ENCODE measurements at regions not wholly inside any gene's neighbourhood (a gene's known extent, or its start where the extent isn't known, plus 50 kb on each side); places are given as distances from the start of the nearest gene placed in this dataset.

DNA sequence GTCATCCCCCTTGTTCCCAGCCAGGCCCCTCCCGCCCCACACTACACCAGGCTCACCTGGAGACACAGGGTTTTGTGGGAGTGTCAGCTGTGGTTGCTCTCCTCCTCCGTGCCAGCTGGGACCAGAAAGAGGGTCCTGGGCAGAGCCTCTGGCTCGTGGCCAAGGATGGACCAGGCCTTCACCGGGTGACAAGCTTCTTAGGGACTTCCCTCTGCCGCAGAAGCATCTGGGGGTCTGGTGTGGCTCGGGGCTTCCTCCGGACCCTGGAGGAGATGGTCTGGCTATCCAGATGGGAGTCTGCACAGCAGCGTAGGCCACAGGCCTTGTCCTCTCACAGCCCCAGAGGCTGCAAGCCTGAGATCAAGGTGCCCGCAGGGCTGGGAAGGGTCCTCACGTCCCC lies 63.8 kb upstream of the CFAP46 start:
- Histone ChIP-seq H3K27me3 (peaks cover 0 to 24% of the 10 kb centered on the region in 2 donors), H3K4me3 (no peak overlapping the region), H3K27ac (no peak overlapping the region), H3K36me3 (no peaks in the 10 kb centered on the region), H3K4me1 (no peaks in the 10 kb centered on the region), H3K9me3 (no peaks in the 10 kb centered on the region)
- TF ChIP-seq POLR2A (IDR thresholded peaks at IDR 0.05) (no peak), POLR2AphosphoS5 (IDR thresholded peaks at IDR 0.05) (no peak)
- TF ChIP-seq, protein P1, sequence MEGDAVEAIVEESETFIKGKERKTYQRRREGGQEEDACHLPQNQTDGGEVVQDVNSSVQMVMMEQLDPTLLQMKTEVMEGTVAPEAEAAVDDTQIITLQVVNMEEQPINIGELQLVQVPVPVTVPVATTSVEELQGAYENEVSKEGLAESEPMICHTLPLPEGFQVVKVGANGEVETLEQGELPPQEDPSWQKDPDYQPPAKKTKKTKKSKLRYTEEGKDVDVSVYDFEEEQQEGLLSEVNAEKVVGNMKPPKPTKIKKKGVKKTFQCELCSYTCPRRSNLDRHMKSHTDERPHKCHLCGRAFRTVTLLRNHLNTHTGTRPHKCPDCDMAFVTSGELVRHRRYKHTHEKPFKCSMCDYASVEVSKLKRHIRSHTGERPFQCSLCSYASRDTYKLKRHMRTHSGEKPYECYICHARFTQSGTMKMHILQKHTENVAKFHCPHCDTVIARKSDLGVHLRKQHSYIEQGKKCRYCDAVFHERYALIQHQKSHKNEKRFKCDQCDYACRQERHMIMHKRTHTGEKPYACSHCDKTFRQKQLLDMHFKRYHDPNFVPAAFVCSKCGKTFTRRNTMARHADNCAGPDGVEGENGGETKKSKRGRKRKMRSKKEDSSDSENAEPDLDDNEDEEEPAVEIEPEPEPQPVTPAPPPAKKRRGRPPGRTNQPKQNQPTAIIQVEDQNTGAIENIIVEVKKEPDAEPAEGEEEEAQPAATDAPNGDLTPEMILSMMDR (IDR thresholded peaks at IDR 0.05), result no peak
- intact Hi-C loops (cut with DNase I; ENCODE audit: low total_unique reads), result no loop called here
- no peak for DNase-seq (ENCODE audit: low spot score in 2 of 2)

DNA sequence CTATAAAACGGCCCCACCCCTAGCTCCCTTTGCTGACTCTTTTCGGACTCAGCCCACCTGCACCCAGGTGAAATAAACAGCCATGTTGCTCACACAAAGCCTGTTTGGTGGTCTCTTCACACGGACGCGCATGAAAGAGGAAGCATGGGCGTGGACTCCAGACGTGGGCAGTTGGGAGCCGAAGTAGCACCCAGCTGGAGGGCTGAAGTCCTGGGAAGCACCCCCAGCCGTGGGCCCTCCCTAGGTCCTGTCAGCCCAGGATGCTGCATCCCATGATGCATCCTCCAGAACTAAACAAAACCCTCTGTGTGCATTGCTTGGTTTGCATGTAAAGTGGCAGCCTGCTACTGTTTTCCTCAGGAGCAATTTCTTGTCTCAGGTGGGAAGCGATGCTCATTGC lies 62.1 kb upstream of the CFAP46 start:
- intact Hi-C loops (cut with DNase I; ENCODE audit: low total_unique reads), result no loop called here
- Histone ChIP-seq H3K4me1 (no peaks in the 10 kb centered on the region), H3K4me3 (no peak overlapping the region), H3K27me3 (peaks cover 0 to 31% of the 10 kb centered on the region in 2 donors), H3K27ac (no peak overlapping the region), H3K9me3 (no peaks in the 10 kb centered on the region), H3K36me3 (no peaks in the 10 kb centered on the region)
- no peak for DNase-seq (ENCODE audit: low spot score in 2 of 2)
- TF ChIP-seq, protein P1 (IDR thresholded peaks at IDR 0.05), result no peak
- TF ChIP-seq POLR2AphosphoS5 (IDR thresholded peaks at IDR 0.05) (no peak), POLR2A (IDR thresholded peaks at IDR 0.05) (no peak)

DNA sequence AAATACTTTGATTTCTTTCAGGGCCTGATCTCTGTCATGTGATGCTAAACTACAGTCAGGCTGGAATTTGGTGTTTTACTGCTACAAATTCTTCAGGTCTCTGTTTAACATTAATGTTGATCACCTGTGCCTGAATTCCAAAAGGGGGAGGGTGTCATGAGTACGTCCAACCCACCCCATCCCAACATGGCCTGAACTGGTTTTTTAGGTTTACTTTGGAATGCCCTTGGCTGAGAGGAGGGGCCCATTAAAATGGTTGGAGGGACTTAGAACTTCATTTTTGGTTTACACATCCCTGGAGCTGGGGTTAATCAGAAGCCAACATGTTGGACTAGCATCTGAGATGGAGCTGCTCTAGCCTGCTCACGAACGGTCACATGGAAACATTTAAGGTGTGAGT lies 60.8 kb upstream of the CFAP46 start:
- intact Hi-C loops (cut with DNase I; ENCODE audit: low total_unique reads), result no loop called here
- no peak overlapping the region for H3K27ac ChIP-seq
- no peak overlapping the region for H3K4me3 ChIP-seq
- no peaks in the 10 kb centered on the region for H3K4me1 ChIP-seq
- no peak for TF ChIP-seq POLR2A (IDR thresholded peaks at IDR 0.05)
- no peak for TF ChIP-seq POLR2AphosphoS5 (IDR thresholded peaks at IDR 0.05)
- TF ChIP-seq, protein P1 (IDR thresholded peaks at IDR 0.05), result no peak
- no peaks in the 10 kb centered on the region for H3K9me3 ChIP-seq
- H3K27me3 ChIP-seq, result peaks cover 0 to 37% of the 10 kb centered on the region in 2 donors
- DNase-seq (ENCODE audit: low spot score in 2 of 2), result no peak
- H3K36me3 ChIP-seq, result no peaks in the 10 kb centered on the region

DNA sequence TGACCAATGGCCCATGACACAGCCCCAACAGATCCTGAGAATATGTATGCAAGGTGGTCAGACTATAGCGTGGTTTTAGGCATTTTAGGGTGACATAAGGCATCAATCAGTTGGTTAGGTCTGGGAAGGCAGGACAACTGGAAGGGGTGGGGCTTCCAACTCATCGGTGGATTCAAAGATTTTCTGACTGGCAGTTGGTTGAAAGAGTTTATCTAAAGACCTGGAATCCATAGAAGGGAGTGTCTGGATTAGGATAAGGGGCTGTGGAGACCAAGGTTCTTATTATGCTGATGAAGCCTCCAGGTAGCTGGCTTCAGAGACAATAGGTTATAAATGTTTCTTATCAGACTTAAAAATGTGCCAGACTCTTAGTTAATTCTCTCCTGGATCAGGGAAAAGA lies 60.3 kb upstream of the CFAP46 start:
- intact Hi-C loops (cut with DNase I; ENCODE audit: low total_unique reads), result no loop called here
- Histone ChIP-seq H3K36me3 (no peaks in the 10 kb centered on the region), H3K27me3 (peaks cover 0 to 42% of the 10 kb centered on the region in 2 donors), H3K27ac (no peak overlapping the region), H3K4me1 (no peaks in the 10 kb centered on the region), H3K9me3 (no peaks in the 10 kb centered on the region), H3K4me3 (no peak overlapping the region)
- no peak for DNase-seq (ENCODE audit: low spot score in 2 of 2)
- TF ChIP-seq, protein P1 (IDR thresholded peaks at IDR 0.05), result no peak
- no peak for TF ChIP-seq POLR2AphosphoS5 (IDR thresholded peaks at IDR 0.05)
- no peak for TF ChIP-seq POLR2A (IDR thresholded peaks at IDR 0.05)

DNA sequence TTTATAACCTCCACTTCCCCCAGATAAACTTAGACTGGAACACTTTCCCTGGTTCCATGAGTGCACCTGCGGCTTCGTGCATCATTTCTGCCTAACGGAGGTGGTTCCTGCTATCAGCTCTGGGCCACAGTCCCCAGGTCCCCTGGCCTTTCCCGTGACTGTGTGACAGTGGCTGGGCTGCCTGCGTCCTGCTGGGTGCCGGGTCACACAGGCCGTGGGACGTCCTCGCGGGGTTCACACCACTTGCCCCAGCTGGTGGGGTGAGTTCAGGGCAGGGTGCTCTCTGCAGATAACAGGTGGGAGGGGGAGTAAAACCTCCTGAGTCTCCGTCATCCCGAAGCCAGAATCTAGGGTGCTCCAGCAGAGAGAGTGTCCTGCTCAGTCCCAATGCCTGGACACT lies 58.7 kb upstream of the CFAP46 start:
- Histone ChIP-seq H3K36me3 (no peaks in the 10 kb centered on the region), H3K4me1 (no peaks in the 10 kb centered on the region), H3K27me3 (peaks cover 0 to 48% of the 10 kb centered on the region in 2 donors), H3K27ac (no peak overlapping the region), H3K4me3 (no peak overlapping the region), H3K9me3 (no peaks in the 10 kb centered on the region)
- intact Hi-C loops (cut with DNase I; ENCODE audit: low total_unique reads), result no loop called here
- TF ChIP-seq POLR2AphosphoS5 (IDR thresholded peaks at IDR 0.05), result no peak
- TF ChIP-seq, protein P1 (IDR thresholded peaks at IDR 0.05), result no peak
- no peak for TF ChIP-seq POLR2A (IDR thresholded peaks at IDR 0.05)
- no peak for DNase-seq (ENCODE audit: low spot score in 2 of 2)
